ENCODE measurements at regions not wholly inside any gene's neighbourhood (a gene's known extent, or its start where the extent isn't known, plus 50 kb on each side); places are given as distances from the start of the nearest gene placed in this dataset. TPM values are rescaled to one million over a fixed set of nuclear protein-coding genes. Genes with fewer than 3 reads are reported as not detected.

- no peak for TF ChIP-seq IRF9 (tag; IDR thresholded peaks at IDR 0.05)
- no peak for TF ChIP-seq NFE2 (IDR thresholded peaks at IDR 0.05; ENCODE audit: low read depth)
- TF ChIP-seq GTF2A2 (tag; IDR thresholded peaks at IDR 0.05) = no peak
- no peak for TF ChIP-seq MBD2 (IDR thresholded peaks at IDR 0.05; ENCODE audit: borderline replicate concordance, low read depth)
- TF ChIP-seq GTF2F1 (IDR thresholded peaks at IDR 0.05; ENCODE audit: low read depth, low read length) = no peak
- TF ChIP-seq PATZ1 (CRISPR knock-in tag; IDR thresholded peaks at IDR 0.05; ENCODE audit: borderline replicate concordance) = no peak
- TF ChIP-seq PHTF2 (CRISPR knock-in tag; IDR thresholded peaks at IDR 0.05) = no peak
Measured at GRCh38 chr20:9018346-9018745, 50.5 kb upstream of the PLCB4 start (continued).

Small RNA genes in the stretch of these regions (small RNA-seq; reads per million reads assigned to genes)
- not detected for gene RF00017

All from K562 (cell line).